HepG2 (cell line): ENCODE measurements at regions not wholly inside any gene's neighbourhood (a gene's known extent, or its start where the extent isn't known, plus 50 kb on each side); places are given as distances from the start of the nearest gene placed in this dataset.

Experiments
- ATAC-seq: fragments of 200-7000 bp; cut with Tn5 transposase; 3 replicates; pipeline ENCODE4 v1.9.1; 2020; ENCODE audit warnings: mild to moderate bottlenecking, moderate library complexity
- BruUV-seq: library from RNA; stranded (reverse); fragments of 400-500 nt; replicated peaks from 2 replicates; lab custom pipeline; 2021; lab: Mats Ljungman, UMichigan
- CTCF ChIA-PET: fragments of 300-600 bp; formaldehyde crosslinking; extraction: SDS; loops from one replicate; lab custom pipeline; 2021; ENCODE audit warnings: low total read pairs, inconsistent platforms, low intra/inter-chr PET ratio; lab: Yijun Ruan, JAX
- POLR2A ChIA-PET: fragments of 350-600 bp; sonication (Branson Sonifier 250); formaldehyde crosslinking; loops from one replicate; lab custom pipeline; 2020; ENCODE audit warnings: antibody characterized with exemption, inconsistent platforms; lab: Yijun Ruan, JAX
- DNase-seq: peaks from one replicate; pipeline ENCODE4 v3.0.0-alpha.2; 2015; ENCODE audit warnings: low spot score
- FAIRE-seq: peaks from 3 replicates; lab custom pipeline; 2011; peaks lifted over from hg19 to GRCh38; lab: Jason Lieb, UNC
- H2AFZ ChIP-seq: one replicate; pipeline ENCODE4 v1.6.1; 2011; ENCODE audit warnings: low read length, inconsistent platforms
- H3K27ac ChIP-seq: fragments of 300-600 bp; 3 replicates; pipeline ENCODE4 v1.8.0; 2011; ENCODE audit warnings: mixed run types, mild to moderate bottlenecking, mixed read lengths, low read length, inconsistent platforms; ENCODE audit not compliant: insufficient read depth; ENCODE audit errors: extremely low read length
- H3K27me3 ChIP-seq, 2 experiments: fragments of 200-600 bp in 1 of 2; 2 replicates in 1 of 2; 3 replicates in 1 of 2; pipeline versions ENCODE4 v1.6.0 to v1.8.0; 2011; ENCODE audit warnings: low read length in 2 of 2, mild to moderate bottlenecking in 2 of 2, moderate library complexity in 2 of 2, inconsistent platforms in 1 of 2; ENCODE audit not compliant: insufficient read depth in 2 of 2, control insufficient read depth in 1 of 2
- H3K36me3 ChIP-seq, 2 experiments: fragments of 200-600 bp in 1 of 2; replicated peaks in 1 of 2; 2 replicates in 1 of 2; 3 replicates in 1 of 2; pipeline versions ENCODE4 v1.5.1 to v1.8.0; 2011; ENCODE audit warnings: low read length in 2 of 2, inconsistent platforms in 1 of 2; ENCODE audit not compliant: insufficient read depth in 2 of 2, control insufficient read depth in 1 of 2
- H3K4me1 ChIP-seq: 2 replicates; pipeline ENCODE4 v1.5.1; 2012; ENCODE audit warnings: low read length, inconsistent platforms; ENCODE audit not compliant: insufficient read depth
- H3K4me2 ChIP-seq: 2 replicates; pipeline ENCODE4 v1.6.0; 2011; ENCODE audit warnings: low read depth, low read length, inconsistent platforms
- H3K4me3 ChIP-seq, 3 experiments: fragments of 200-600 bp in 1 of 3; sonication (generic), shearing (Covaris generic) in 1 of 3; replicated peaks in 1 of 3; 2 replicates each; pipeline ENCODE4 v1.5.1; 2011 to 2016; ENCODE audit warnings: low read length in 3 of 3, inconsistent platforms in 2 of 3, low read depth in 2 of 3, mild to moderate bottlenecking in 2 of 3, control low read depth in 1 of 3, mixed read lengths in 1 of 3; ENCODE audit not compliant: insufficient read depth in 1 of 3
- H3K79me2 ChIP-seq: one replicate; pipeline ENCODE4 v1.6.1; 2011; ENCODE audit warnings: low read length, inconsistent platforms; ENCODE audit not compliant: insufficient read depth
- H3K9ac ChIP-seq: 2 replicates; pipeline ENCODE4 v1.6.0; 2011; ENCODE audit warnings: mild to moderate bottlenecking, low read depth, low read length, inconsistent platforms; ENCODE audit not compliant: insufficient read depth
- H3K9me3 ChIP-seq: 2 replicates; pipeline ENCODE4 v1.5.1; 2012; ENCODE audit warnings: mild to moderate bottlenecking, low read length
- H4K20me1 ChIP-seq: 2 replicates; pipeline ENCODE4 v1.6.0; 2011; ENCODE audit warnings: inconsistent platforms, mild to moderate bottlenecking, low read length, moderate library complexity; ENCODE audit not compliant: insufficient read depth
- CAMTA2 ChIP-seq: sonication (generic); formaldehyde crosslinking; IDR thresholded peaks from 2 replicates; pipeline ENCODE4 v1.4.0; 2020; ENCODE audit warnings: mild to moderate bottlenecking, missing genetic modification reagents, borderline replicate concordance
- GZF1 ChIP-seq: sonication (generic); formaldehyde crosslinking; IDR thresholded peaks from 2 replicates; pipeline ENCODE4 v1.5.1; 2020; ENCODE audit warnings: mild to moderate bottlenecking, missing genetic modification reagents
- MIER2 ChIP-seq: IDR thresholded peaks from 2 replicates; pipeline ENCODE4 v1.6.1; 2016; ENCODE audit warnings: missing biosample characterization, missing genetic modification reagents
- NFE2L1 ChIP-seq: sonication (generic); formaldehyde crosslinking; IDR thresholded peaks from 2 replicates; pipeline ENCODE4 v1.4.0; 2020; ENCODE audit warnings: missing genetic modification reagents, mild to moderate bottlenecking, borderline replicate concordance
- RFXAP ChIP-seq: sonication (generic); formaldehyde crosslinking; IDR thresholded peaks from 2 replicates; pipeline ENCODE4 v1.4.0; 2020; ENCODE audit warnings: missing genetic modification reagents, borderline replicate concordance
- ZNF329 ChIP-seq: sonication (generic); formaldehyde crosslinking; IDR thresholded peaks from 2 replicates; pipeline ENCODE4 v1.9.0; 2021; ENCODE audit warnings: low read depth, mild to moderate bottlenecking, missing genetic modification reagents
- WGBS: methylation state at CpG from one replicate; pipeline ENCODE4 v1.1.6; 2017; ENCODE audit warnings: low lambda C conversion rate; 5-methylcytosine and 5-hydroxymethylcytosine counted together
- in situ Hi-C: cut with HindIII; loops from 2 replicates; pipeline ENCODE4 v1.10.0; 2017; ENCODE audit warnings: low pct_unique_long_range_greater_than_20kb; ENCODE audit not compliant: extremely low pct_ligation_motif_present
- intact Hi-C: fragments of 100-400 bp; cut with micrococcal nuclease; formaldehyde crosslinking; loops from one replicate; pipeline ENCODE4 v1.10.0; 2022; ENCODE audit not compliant: unreplicated experiment
- TF ChIP-seq, protein P1 (sequence below): sonication (generic); formaldehyde crosslinking; IDR thresholded peaks from 2 replicates; pipeline ENCODE4 v1.4.0; 2020; ENCODE audit warnings: mild to moderate bottlenecking, missing genetic modification reagents
- TF ChIP-seq, protein P2 (sequence below): sonication (generic); formaldehyde crosslinking; IDR thresholded peaks from 2 replicates; pipeline ENCODE4 v1.9.0; 2021; ENCODE audit warnings: missing genetic modification reagents, mild to moderate bottlenecking, borderline replicate concordance

DNA sequence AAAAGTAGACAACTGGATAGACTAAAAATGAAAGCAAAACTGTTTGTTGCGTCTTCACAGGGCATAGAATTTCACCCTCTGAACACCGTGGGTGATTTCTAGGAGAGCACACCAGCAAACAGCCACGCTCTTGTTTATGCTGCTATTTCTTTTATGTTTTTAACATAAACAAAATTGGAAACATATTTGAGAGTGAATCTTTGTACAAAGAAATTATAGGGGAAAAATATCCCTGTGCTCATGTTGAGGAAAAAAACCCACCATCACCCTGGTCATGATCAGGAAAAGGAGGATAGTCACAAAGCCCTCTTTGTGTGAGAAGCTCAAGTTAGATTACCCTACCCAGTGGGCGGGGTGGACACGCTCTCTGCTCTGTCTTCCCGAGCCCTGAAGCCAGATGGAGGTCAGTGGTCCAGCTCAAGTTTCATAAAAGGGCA lies 313.3 kb downstream of the SATB1 start:
- Histone ChIP-seq H3K27ac (no peak overlapping the region), H4K20me1 (no peaks in the 10 kb centered on the region), H3K27me3 (no peaks in the 10 kb centered on the region), H2AFZ (no peak overlapping the region), H3K36me3 (no peaks in the 10 kb centered on the region), H3K4me3 (no peak overlapping the region), H3K4me1 (no peaks in the 10 kb centered on the region), H3K79me2 (no peaks in the 10 kb centered on the region), H3K9ac (no peak overlapping the region), H3K9me3 (no peaks in the 10 kb centered on the region), H3K4me2 (no peak overlapping the region)
- FAIRE-seq (no peak), DNase-seq (peak; percentile 5), ATAC-seq (peak; percentile 78)
- 0% methylated on average over 6 of the region's 6 CpGs for WGBS
- ChIA-PET CTCF (no interaction called here), POLR2A (no interaction called here)
- no peak for TF ChIP-seq MIER2 (CRISPR knock-in tag)
- no peak for TF ChIP-seq RFXAP
- no peak for TF ChIP-seq NFE2L1 (CRISPR knock-in tag)
- no peak for TF ChIP-seq CAMTA2
- intact Hi-C loops (no loop called here), in situ Hi-C loops (no loop called here)
- BruUV-seq = no TSS peak

DNA sequence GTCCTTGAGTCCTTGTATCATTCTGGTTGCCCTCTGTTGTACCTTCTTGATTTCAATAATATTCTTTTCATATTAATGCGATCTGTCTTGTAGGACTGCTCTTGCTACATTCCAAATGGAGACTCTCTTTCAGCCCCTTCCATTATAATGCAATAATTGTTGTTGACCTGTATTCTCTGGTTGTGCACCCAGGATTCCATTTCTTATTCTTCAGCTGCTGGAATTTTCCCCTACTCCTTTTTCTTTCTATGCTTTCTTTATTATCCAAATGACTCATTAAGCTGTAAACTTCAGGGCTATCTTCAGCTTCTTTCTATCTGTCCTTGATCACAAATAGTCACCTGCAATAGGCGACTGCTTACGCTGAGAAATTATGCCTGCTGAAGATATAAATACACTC lies 321.5 kb downstream of the SATB1 start:
- CTCF ChIA-PET = no interaction called here
- POLR2A ChIA-PET = no interaction called here

More for the DNA sequence above, 321.5 kb downstream of the SATB1 start:
- in situ Hi-C loops (no loop called here), intact Hi-C loops (no loop called here)
- Histone ChIP-seq H3K79me2 (no peaks in the 10 kb centered on the region), H3K4me1 (no peaks in the 10 kb centered on the region), H3K36me3 (no peaks in the 10 kb centered on the region), H3K27me3 (no peaks in the 10 kb centered on the region), H4K20me1 (no peaks in the 10 kb centered on the region), H3K27ac (no peak overlapping the region), H2AFZ (no peak overlapping the region), H3K4me2 (no peak overlapping the region), H3K4me3 (no peak overlapping the region), H3K9ac (no peak overlapping the region), H3K9me3 (no peaks in the 10 kb centered on the region)
- no TSS peak for BruUV-seq
- 29% methylated on average over 3 of the region's 3 CpGs for WGBS
- ATAC-seq = no peak
- DNase-seq = no peak
- FAIRE-seq = no peak
- TF ChIP-seq ZNF329 (no peak), GZF1 (no peak)
- TF ChIP-seq, protein P1, sequence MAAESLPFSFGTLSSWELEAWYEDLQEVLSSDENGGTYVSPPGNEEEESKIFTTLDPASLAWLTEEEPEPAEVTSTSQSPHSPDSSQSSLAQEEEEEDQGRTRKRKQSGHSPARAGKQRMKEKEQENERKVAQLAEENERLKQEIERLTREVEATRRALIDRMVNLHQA (CRISPR knock-in tag) = no peak
- TF ChIP-seq, protein P2, sequence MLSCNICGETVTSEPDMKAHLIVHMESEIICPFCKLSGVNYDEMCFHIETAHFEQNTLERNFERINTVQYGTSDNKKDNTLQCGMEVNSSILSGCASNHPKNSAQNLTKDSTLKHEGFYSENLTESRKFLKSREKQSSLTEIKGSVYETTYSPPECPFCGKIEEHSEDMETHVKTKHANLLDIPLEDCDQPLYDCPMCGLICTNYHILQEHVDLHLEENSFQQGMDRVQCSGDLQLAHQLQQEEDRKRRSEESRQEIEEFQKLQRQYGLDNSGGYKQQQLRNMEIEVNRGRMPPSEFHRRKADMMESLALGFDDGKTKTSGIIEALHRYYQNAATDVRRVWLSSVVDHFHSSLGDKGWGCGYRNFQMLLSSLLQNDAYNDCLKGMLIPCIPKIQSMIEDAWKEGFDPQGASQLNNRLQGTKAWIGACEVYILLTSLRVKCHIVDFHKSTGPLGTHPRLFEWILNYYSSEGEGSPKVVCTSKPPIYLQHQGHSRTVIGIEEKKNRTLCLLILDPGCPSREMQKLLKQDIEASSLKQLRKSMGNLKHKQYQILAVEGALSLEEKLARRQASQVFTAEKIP = no peak
